Right lobe of liver (tissue), 6 donors: ENCODE measurements at regions not wholly inside any gene's neighbourhood (a gene's known extent, or its start where the extent isn't known, plus 50 kb on each side); places are given as distances from the start of the nearest gene placed in this dataset.
A peak's percentile ranks its signal among the peaks of the same experiment; 100 is the strongest.

Experiments
- ATAC-seq, 4 donors: fragments of 200-7000 bp; cut with Tn5 transposase; one replicate each; pipeline ENCODE4 v1.9.1; 2020; ENCODE audit warnings: mild to moderate bottlenecking in 4 of 4, moderate library complexity in 4 of 4
- DNase-seq, 3 donors: peaks; one replicate each; pipeline ENCODE4 v3.0.0-alpha.2; 2020
- H3K27ac ChIP-seq, 3 donors: fragments of 200-600 bp; one replicate each; pipeline ENCODE4 v1.8.0; 2022
- H3K27me3 ChIP-seq, 2 donors: fragments of 200-600 bp; one replicate each; pipeline ENCODE4 v1.8.0; 2022
- H3K36me3 ChIP-seq, 4 donors: fragments of 200-600 bp; sonication (generic) in 1 of 4; one replicate each; pipeline versions ENCODE4 v1.5.1 to v1.8.0; 2017 to 2022; ENCODE audit warnings: control low read depth in 1 of 4
- H3K4me1 ChIP-seq, 4 donors: fragments of 200-600 bp; sonication (generic) in 1 of 4; one replicate each; pipeline versions ENCODE4 v1.5.1 to v1.8.0; 2017 to 2022; ENCODE audit warnings: control low read depth in 1 of 4
- H3K4me3 ChIP-seq, 3 donors: fragments of 200-600 bp; one replicate each; pipeline ENCODE4 v1.8.0; 2022
- H3K9me3 ChIP-seq, 4 donors: fragments of 200-600 bp; sonication (generic) in 1 of 4; one replicate each; pipeline versions ENCODE4 v1.5.1 to v1.8.0; 2017 to 2022; ENCODE audit warnings: control low read depth in 1 of 4
- POLR2A ChIP-seq: fragments of 450-650 bp; IDR thresholded peaks from one replicate; pipeline ENCODE4 v1.6.1; 2017; ENCODE audit warnings: antibody characterized with exemption, mild to moderate bottlenecking
- WGBS: methylation state at CpG from one replicate; pipeline ENCODE4 v1.1.6; 2018; ENCODE audit warnings: low coverage, low lambda C conversion rate; ENCODE audit not compliant: insufficient coverage; ENCODE audit errors: missing lambda C conversion rate; 5-methylcytosine and 5-hydroxymethylcytosine counted together
- intact Hi-C, 2 donors: fragments of 100-400 bp; cut with DNase I; formaldehyde crosslinking; loops; one replicate each; pipeline versions ENCODE4 v1.11.2 to v1.14.1; 2022
- TF ChIP-seq, protein P1 (sequence below), 4 donors: fragments of 200-600 bp in 3 of 4; fragments of 450-650 bp in 1 of 4; IDR thresholded peaks; one replicate each; pipeline versions ENCODE4 v1.5.1 to v1.8.0; 2016 to 2022; ENCODE audit warnings: antibody characterized with exemption in 4 of 4, mild to moderate bottlenecking in 2 of 4
- donor health status: DM: no; HTN: yes; CAD: no.
- donor health status: DM: no; HTN: no; CAD: no.
- donor health status: DM: no; HTN: no; CAD: no.
- donor health status: DM: no; HTN: yes; CAD: no.
- donor health status: DM: no; HTN: yes; CAD: no.

DNA sequence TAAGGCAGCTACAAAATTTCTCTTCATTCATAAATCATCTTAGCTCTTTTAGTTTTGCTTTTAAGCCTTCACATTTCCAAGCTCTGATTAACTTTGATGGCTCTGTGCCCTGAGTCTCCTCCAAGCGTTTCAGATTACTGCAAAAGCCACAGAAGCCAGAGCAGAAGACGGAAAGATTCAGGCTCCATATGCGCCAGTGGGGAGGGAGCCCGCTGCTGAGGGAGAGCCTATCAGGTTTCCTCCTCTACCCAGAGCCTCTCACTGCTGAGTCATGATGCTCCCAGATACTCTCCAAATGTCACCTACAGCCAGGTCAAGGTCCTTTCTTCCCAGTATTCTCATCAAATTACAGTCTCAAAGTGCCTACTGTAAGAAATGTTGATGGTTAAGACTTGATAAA lies 193.6 kb downstream of the RAP2A start:
- 62% methylated on average over 4 of the region's 4 CpGs for WGBS
- Histone ChIP-seq H3K9me3 (no peaks in the 10 kb centered on the region), H3K27me3 (no peaks in the 10 kb centered on the region), H3K36me3 (no peaks in the 10 kb centered on the region), H3K4me1 (no peaks in the 10 kb centered on the region), H3K4me3 (no peak overlapping the region), H3K27ac (no peak overlapping the region)
- ATAC-seq (peak in 2 of 4 donors; percentile 54 to 60), DNase-seq (no peak)
- intact Hi-C loops: no loop called here
- no peak for TF ChIP-seq POLR2A
- TF ChIP-seq, protein P1, sequence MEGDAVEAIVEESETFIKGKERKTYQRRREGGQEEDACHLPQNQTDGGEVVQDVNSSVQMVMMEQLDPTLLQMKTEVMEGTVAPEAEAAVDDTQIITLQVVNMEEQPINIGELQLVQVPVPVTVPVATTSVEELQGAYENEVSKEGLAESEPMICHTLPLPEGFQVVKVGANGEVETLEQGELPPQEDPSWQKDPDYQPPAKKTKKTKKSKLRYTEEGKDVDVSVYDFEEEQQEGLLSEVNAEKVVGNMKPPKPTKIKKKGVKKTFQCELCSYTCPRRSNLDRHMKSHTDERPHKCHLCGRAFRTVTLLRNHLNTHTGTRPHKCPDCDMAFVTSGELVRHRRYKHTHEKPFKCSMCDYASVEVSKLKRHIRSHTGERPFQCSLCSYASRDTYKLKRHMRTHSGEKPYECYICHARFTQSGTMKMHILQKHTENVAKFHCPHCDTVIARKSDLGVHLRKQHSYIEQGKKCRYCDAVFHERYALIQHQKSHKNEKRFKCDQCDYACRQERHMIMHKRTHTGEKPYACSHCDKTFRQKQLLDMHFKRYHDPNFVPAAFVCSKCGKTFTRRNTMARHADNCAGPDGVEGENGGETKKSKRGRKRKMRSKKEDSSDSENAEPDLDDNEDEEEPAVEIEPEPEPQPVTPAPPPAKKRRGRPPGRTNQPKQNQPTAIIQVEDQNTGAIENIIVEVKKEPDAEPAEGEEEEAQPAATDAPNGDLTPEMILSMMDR (IDR thresholded peaks at IDR 0.05): no peak

DNA sequence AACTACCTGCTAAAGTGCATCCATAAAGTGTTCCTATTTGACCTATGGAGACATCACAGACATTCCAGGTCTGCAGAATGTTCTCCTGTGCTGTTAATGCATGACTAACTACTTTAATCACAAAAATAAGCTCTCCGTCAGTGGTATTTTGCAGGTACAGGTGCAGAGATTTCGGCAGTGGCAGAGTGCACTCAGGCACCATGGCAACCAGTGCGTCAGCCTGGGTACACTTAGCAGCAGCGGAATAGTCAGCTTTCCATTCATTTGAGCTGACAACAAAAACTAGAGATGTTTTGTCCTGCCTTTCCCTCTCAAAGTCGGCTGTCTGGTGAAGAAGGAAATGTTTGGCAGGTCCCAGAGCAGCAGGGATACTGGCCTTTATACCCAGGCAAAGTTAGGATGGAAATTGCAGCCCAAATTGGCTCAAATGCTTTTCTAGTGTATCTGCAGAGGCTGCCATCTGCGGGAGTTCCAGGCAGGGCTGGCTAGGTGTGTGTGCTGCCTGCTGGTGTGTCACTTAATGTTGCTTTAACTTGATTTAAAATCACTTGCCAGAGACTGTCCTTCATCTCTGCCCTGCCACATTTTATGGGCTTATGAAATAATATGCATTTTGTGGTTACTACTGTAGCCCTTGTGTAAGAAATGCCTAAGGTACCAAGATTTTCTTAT lies 195.8 kb downstream of the RAP2A start:
- ATAC-seq: no peak

DNA sequence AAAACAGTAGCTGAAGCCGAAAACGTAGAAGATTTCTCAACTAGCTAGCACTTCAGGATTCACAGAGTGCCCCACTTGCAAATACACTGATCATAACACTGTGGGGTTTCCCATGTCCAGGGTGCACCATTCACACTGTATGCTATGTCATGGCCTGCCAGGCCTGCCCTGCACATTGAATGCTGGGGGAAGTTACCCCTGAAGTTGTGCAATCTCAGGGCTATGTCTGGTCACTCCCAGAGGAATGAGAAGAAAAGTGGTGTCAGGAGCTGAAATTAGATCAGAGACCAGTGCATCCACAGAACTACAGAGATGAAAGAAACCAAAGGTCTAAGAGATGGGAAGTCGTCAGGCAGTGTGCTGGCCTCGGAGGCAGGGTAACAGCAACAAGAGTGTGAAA lies 196.8 kb downstream of the RAP2A start:
- ATAC-seq (peak in 1 of 4 donors; percentile 39), DNase-seq (no peak)
- Histone ChIP-seq H3K36me3 (no peaks in the 10 kb centered on the region), H3K9me3 (no peaks in the 10 kb centered on the region), H3K27me3 (no peaks in the 10 kb centered on the region), H3K4me1 (no peaks in the 10 kb centered on the region), H3K27ac (no peak overlapping the region), H3K4me3 (no peak overlapping the region)
- intact Hi-C loops: no loop called here
- 56% methylated on average over 3 of the region's 4 CpGs for WGBS
- no peak for TF ChIP-seq POLR2A
- TF ChIP-seq, protein P1 (IDR thresholded peaks at IDR 0.05): no peak

More for the DNA sequence above, 195.8 kb downstream of the RAP2A start:
- Histone ChIP-seq H3K36me3 (no peaks in the 10 kb centered on the region), H3K9me3 (no peaks in the 10 kb centered on the region), H3K4me1 (no peaks in the 10 kb centered on the region), H3K4me3 (no peak overlapping the region), H3K27ac (no peak overlapping the region), H3K27me3 (no peaks in the 10 kb centered on the region)
- TF ChIP-seq, protein P1 (IDR thresholded peaks at IDR 0.05): no peak
- TF ChIP-seq POLR2A: no peak
- no peak for DNase-seq
- 54% methylated on average over 5 of the region's 6 CpGs for WGBS
- intact Hi-C loops: no loop called here

DNA sequence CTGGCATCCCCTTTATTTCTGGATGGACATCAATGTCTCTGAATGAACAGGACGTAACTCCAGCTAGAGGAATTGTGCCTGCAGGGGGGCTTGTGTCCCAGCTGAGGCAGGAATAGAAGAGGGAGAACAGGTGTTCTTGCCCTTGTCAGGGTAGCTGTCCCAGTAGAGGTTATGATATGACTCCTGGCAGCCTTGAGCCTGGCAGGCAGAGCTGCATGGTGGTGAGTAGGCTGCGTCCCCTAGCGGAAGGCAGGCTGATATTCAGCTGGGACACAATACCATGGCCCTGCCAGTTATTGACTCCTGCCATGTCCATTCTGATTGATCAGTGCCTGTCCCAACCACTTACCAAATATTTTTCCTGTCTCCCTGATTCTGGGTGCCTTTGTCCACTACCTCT lies 197.2 kb downstream of the RAP2A start:
- ATAC-seq (no peak), DNase-seq (no peak)
- TF ChIP-seq POLR2A: no peak
- TF ChIP-seq, protein P1 (IDR thresholded peaks at IDR 0.05): no peak
- intact Hi-C loops: no loop called here
- Histone ChIP-seq H3K36me3 (no peaks in the 10 kb centered on the region), H3K4me3 (no peak overlapping the region), H3K4me1 (no peaks in the 10 kb centered on the region), H3K27ac (no peak overlapping the region), H3K27me3 (no peaks in the 10 kb centered on the region), H3K9me3 (no peaks in the 10 kb centered on the region)
- 54% methylated on average over 2 of the region's 3 CpGs for whole genome bisulfite sequencing

DNA sequence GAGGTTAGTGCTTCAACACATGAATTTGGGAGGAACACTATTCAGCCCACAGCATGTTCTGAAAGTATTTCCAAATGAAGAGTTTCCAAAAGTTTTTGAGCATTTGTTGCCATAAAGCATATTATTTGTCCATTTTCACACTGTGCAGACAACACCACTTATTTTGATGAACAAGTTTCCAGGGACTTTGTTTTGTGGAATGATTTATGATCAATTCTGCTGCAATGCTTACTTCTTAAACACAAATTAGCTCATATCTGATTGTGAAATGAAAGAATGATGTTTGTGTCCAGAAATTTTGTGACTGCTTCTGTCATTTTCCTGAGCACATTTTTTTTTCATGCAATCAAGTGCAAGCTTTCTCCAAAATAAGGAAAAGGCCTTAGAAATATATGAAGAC lies 205.3 kb downstream of the RAP2A start:
- no peaks in the 10 kb centered on the region for H3K9me3 ChIP-seq
- intact Hi-C loops: no loop called here
- H3K36me3 ChIP-seq: no peaks in the 10 kb centered on the region
- TF ChIP-seq, protein P1 (IDR thresholded peaks at IDR 0.05): no peak
- TF ChIP-seq POLR2A: no peak
- no peaks in the 10 kb centered on the region for H3K4me1 ChIP-seq
- no peaks in the 10 kb centered on the region for H3K27me3 ChIP-seq
- ATAC-seq: no peak
- H3K27ac ChIP-seq: no peak overlapping the region
- no peak overlapping the region for H3K4me3 ChIP-seq
- DNase-seq: no peak
